GM13977 (cell line): ENCODE measurements at regions not wholly inside any gene's neighbourhood (a gene's known extent, or its start where the extent isn't known, plus 50 kb on each side); places are given as distances from the start of the nearest gene placed in this dataset.
"Not testable (repeated sequence)": the region's sequence is repeated elsewhere in the genome, so short reads cannot be mapped to it uniquely, and the experiment has no call there.

ENCODE experiments used
- DNase-seq: peaks from one replicate; pipeline ENCODE4 v3.0.0; 2012; ENCODE audit warnings: low spot score
- CTCF ChIP-seq: IDR thresholded peaks from 2 replicates; pipeline ENCODE4 v1.5.1; 2012; ENCODE audit warnings: mild to moderate bottlenecking, control low read depth; ENCODE audit not compliant: insufficient read depth; ENCODE audit errors: extremely low read depth, missing control alignments
- in situ Hi-C: fragments of 300-500 bp; cut with MboI; formaldehyde crosslinking; loops from one replicate; pipeline ENCODE4 v1.12.0; 2022; ENCODE audit warnings: low sequenced_read_pairs, low pct_unique_long_range_greater_than_20kb, mixed read lengths, inconsistent platforms; ENCODE audit not compliant: unreplicated experiment

GRCh38 chr13:54110597-54110996 is 1082.0 kb downstream of the OLFM4 start:
- in situ Hi-C loops, result no loop called here
- DNase-seq, result no peak
- no peak for TF ChIP-seq CTCF

GRCh38 chr13:54124700-54125099 is 1096.1 kb downstream of the OLFM4 start:
- no peak for TF ChIP-seq CTCF
- no peak for DNase-seq
- in situ Hi-C loops, result no loop called here

GRCh38 chr13:54130931-54131330 is 1102.3 kb downstream of the OLFM4 start:
- in situ Hi-C loops, DNase-seq: not testable (repeated sequence)

GRCh38 chr13:54131433-54131832 is 1102.8 kb downstream of the OLFM4 start:
- in situ Hi-C loops, result not testable (repeated sequence)

GRCh38 chr13:54132127-54132526 is 1103.5 kb downstream of the OLFM4 start:
- DNase-seq, in situ Hi-C loops: not testable (repeated sequence)

More at GRCh38 chr13:54131433-54131832, 1102.8 kb downstream of the OLFM4 start:
- not testable (repeated sequence) for DNase-seq

- in situ Hi-C loops, DNase-seq: not testable (repeated sequence)
These were observed 1104.1 kb downstream of the OLFM4 start for GRCh38 chr13:54132720-54133119.

GRCh38 chr13:54133746-54134145 is 1105.1 kb downstream of the OLFM4 start:
- no peak for TF ChIP-seq CTCF
- DNase-seq, result no peak
- in situ Hi-C loops, result no loop called here

- in situ Hi-C loops, result no loop called here
- no peak for TF ChIP-seq CTCF
- DNase-seq, result no peak
These were observed 1116.2 kb downstream of the OLFM4 start for GRCh38 chr13:54144828-54145227.

GRCh38 chr13:54150851-54151250 is 1122.2 kb downstream of the OLFM4 start:
- in situ Hi-C loops, result no loop called here
- DNase-seq, result no peak
- TF ChIP-seq CTCF, result no peak
